ENCODE measurements at regions not wholly inside any gene's neighbourhood (a gene's known extent, or its start where the extent isn't known, plus 50 kb on each side); places are given as distances from the start of the nearest gene placed in this dataset.
A peak's percentile ranks its signal among the peaks of the same experiment; 100 is the strongest.

DNA sequence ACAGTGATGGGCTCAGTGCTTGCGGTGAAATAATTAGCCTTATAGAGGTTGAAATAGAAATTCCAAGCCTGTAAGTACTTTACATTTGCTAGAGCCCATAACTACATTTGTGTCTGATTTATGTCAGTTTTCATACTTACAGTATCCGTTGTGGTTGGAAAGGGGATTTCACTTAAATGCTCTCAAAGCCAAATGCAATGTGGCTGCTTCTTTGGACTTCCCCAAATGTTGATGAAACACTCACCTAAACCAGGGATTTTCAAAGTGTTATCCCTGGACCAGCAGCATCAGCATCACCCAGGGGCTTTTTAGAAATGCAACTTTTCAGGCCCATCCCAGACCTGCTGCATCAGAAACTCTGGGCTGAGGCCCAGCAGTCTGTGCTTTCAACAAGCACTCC, 378.7 kb downstream of the MCTP2 start:
- no CpG with 5 or more reads among the region's 2 CpGs for WGBS (ENCODE audit: extremely low coverage, insufficient coverage, low lambda C conversion rate)
- Histone ChIP-seq H3K27me3 (ENCODE audit: insufficient read depth, low read length, poor library complexity) (no peaks in the 10 kb centered on the region), H2BK120ac (ENCODE audit: low read depth, low read length) (no peak overlapping the region), H3K56ac (ENCODE audit: low read length) (no peak overlapping the region), H3K4ac (ENCODE audit: low read depth, low read length) (no peak overlapping the region), H3K79me1 (ENCODE audit: low read length) (no peaks in the 10 kb centered on the region), H3K4me2 (ENCODE audit: low read length) (no peak overlapping the region), H2BK5ac (ENCODE audit: low read length) (no peak overlapping the region), H3K23ac (ENCODE audit: low read length) (no peak overlapping the region), H3K79me2 (ENCODE audit: control insufficient read depth, insufficient read depth, low read length) (no peaks in the 10 kb centered on the region), H4K8ac (ENCODE audit: low read depth, low read length) (no peak overlapping the region), H3K9ac (ENCODE audit: low read length) (no peak overlapping the region), H3K27ac (ENCODE audit: low read depth, low read length) (no peak overlapping the region), H3K18ac (ENCODE audit: low read length) (no peak overlapping the region), H3K4me1 (ENCODE audit: control insufficient read depth, low read depth, low read length) (no peaks in the 10 kb centered on the region), H3K36me3 (ENCODE audit: control insufficient read depth, insufficient read depth, low read length) (no peaks in the 10 kb centered on the region), H4K5ac (ENCODE audit: low read length) (no peak overlapping the region), H3K4me3 (ENCODE audit: low read length) (no peak overlapping the region), H2AK5ac (ENCODE audit: low read length) (no peak overlapping the region), H2BK15ac (replicated peaks; ENCODE audit: low read depth) (no peak overlapping the region)
- DNase-seq, result no peak

DNA sequence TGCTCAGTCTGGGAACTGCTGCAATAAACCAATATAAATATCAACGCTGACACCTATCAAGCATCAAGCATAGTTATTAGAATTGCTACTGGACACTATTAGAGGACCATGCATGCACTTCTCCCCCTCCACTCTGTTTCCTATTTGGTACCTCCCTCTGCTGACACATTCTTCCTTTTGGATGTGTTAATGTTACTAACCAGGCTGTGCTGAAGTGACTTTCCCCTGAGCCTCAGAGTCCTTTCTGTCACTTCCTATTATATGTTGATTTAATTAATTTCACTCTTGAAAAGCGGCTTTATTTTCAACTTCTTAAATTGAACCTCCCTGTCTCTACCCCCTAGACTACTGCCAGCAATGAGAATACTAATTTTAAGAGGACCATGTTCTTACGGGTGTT, 379.1 kb downstream of the MCTP2 start:
- no peaks in the 10 kb centered on the region for H3K27me3 ChIP-seq (ENCODE audit: insufficient read depth, low read length, poor library complexity)
- H2AK5ac ChIP-seq (ENCODE audit: low read length), result no peak overlapping the region
- H4K8ac ChIP-seq (ENCODE audit: low read depth, low read length), result no peak overlapping the region
- H3K27ac ChIP-seq (ENCODE audit: low read depth, low read length), result no peak overlapping the region
- H3K9ac ChIP-seq (ENCODE audit: low read length), result no peak overlapping the region
- WGBS (ENCODE audit: extremely low coverage, insufficient coverage, low lambda C conversion rate), result no CpG with 5 or more reads among the region's 3 CpGs
- no peak overlapping the region for H3K4me2 ChIP-seq (ENCODE audit: low read length)
- no peak overlapping the region for H3K4ac ChIP-seq (ENCODE audit: low read depth, low read length)
- no peaks in the 10 kb centered on the region for H3K4me1 ChIP-seq (ENCODE audit: control insufficient read depth, low read depth, low read length)
- H3K79me1 ChIP-seq (ENCODE audit: low read length), result no peaks in the 10 kb centered on the region
- no peaks in the 10 kb centered on the region for H3K79me2 ChIP-seq (ENCODE audit: control insufficient read depth, insufficient read depth, low read length)
- DNase-seq, result no peak
- no peak overlapping the region for H2BK120ac ChIP-seq (ENCODE audit: low read depth, low read length)
- no peak overlapping the region for H2BK15ac ChIP-seq (replicated peaks; ENCODE audit: low read depth)
- H3K4me3 ChIP-seq (ENCODE audit: low read length), result no peak overlapping the region
- no peak overlapping the region for H3K18ac ChIP-seq (ENCODE audit: low read length)
- H4K5ac ChIP-seq (ENCODE audit: low read length), result no peak overlapping the region
- H3K23ac ChIP-seq (ENCODE audit: low read length), result no peak overlapping the region
- H3K36me3 ChIP-seq (ENCODE audit: control insufficient read depth, insufficient read depth, low read length), result no peaks in the 10 kb centered on the region
- H3K56ac ChIP-seq (ENCODE audit: low read length), result no peak overlapping the region
- H2BK5ac ChIP-seq (ENCODE audit: low read length), result no peak overlapping the region

DNA sequence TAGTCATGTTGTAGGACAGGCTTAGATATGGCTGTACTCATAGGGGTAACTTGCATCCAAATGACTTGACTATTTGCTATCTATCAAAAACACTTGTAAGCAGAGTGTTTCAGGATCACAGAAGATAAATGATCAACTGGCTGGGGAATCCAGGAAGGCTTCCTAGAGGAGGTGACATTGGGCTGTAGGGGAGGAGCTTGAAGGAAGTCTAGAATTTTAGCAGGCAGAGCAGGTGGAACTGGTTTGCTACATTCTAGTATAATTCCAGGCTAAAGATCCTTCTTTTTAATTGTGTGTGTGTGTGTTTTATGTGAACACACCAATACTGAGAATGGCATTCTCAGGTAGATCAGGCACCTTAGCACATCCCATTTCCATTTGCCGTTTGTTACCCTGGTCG, 380.3 kb downstream of the MCTP2 start:
- H3K79me1 ChIP-seq (ENCODE audit: low read length), result no peaks in the 10 kb centered on the region
- no peak overlapping the region for H3K4me3 ChIP-seq (ENCODE audit: low read length)
- H3K4ac ChIP-seq (ENCODE audit: low read depth, low read length), result no peak overlapping the region
- H3K18ac ChIP-seq (ENCODE audit: low read length), result no peak overlapping the region
- no peak overlapping the region for H3K4me2 ChIP-seq (ENCODE audit: low read length)
- H3K4me1 ChIP-seq (ENCODE audit: control insufficient read depth, low read depth, low read length), result no peaks in the 10 kb centered on the region
- no peak overlapping the region for H2BK15ac ChIP-seq (replicated peaks; ENCODE audit: low read depth)
- H2BK120ac ChIP-seq (ENCODE audit: low read depth, low read length), result no peak overlapping the region
- H3K27ac ChIP-seq (ENCODE audit: low read depth, low read length), result no peak overlapping the region
- no peak overlapping the region for H2BK5ac ChIP-seq (ENCODE audit: low read length)
- H3K9ac ChIP-seq (ENCODE audit: low read length), result no peak overlapping the region
- no peak overlapping the region for H4K8ac ChIP-seq (ENCODE audit: low read depth, low read length)
- no peaks in the 10 kb centered on the region for H3K79me2 ChIP-seq (ENCODE audit: control insufficient read depth, insufficient read depth, low read length)
- H2AK5ac ChIP-seq (ENCODE audit: low read length), result no peak overlapping the region
- H4K5ac ChIP-seq (ENCODE audit: low read length), result no peak overlapping the region
- no peak for DNase-seq
- no CpG with 5 or more reads among the region's 2 CpGs for WGBS (ENCODE audit: extremely low coverage, insufficient coverage, low lambda C conversion rate)
- no peaks in the 10 kb centered on the region for H3K27me3 ChIP-seq (ENCODE audit: insufficient read depth, low read length, poor library complexity)
- no peak overlapping the region for H3K23ac ChIP-seq (ENCODE audit: low read length)
- H3K56ac ChIP-seq (ENCODE audit: low read length), result no peak overlapping the region
- H3K36me3 ChIP-seq (ENCODE audit: control insufficient read depth, insufficient read depth, low read length), result no peaks in the 10 kb centered on the region

DNA sequence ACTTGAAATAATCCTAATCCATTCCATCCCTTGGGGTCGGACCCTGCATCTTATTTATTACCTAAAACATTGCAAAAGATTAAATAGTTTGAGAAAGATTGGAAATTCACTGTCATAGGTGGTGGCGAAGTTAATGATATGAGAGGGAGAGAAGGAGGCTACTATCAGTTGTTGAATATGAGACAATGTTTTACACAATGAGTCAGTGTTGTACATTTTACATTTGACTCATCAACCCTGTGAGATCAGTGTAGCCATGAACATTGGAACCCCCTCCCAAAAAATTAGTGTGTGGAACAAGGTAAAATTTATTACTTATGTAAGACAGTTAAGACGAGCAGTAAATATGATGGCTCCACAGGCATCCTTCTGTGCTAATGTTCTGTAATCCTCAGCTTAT, 384.3 kb downstream of the MCTP2 start:
- Histone ChIP-seq H3K79me1 (ENCODE audit: low read length) (no peaks in the 10 kb centered on the region), H3K36me3 (ENCODE audit: control insufficient read depth, insufficient read depth, low read length) (no peaks in the 10 kb centered on the region), H4K8ac (ENCODE audit: low read depth, low read length) (no peak overlapping the region), H2BK15ac (replicated peaks; ENCODE audit: low read depth) (no peak overlapping the region), H3K27me3 (ENCODE audit: insufficient read depth, low read length, poor library complexity) (no peaks in the 10 kb centered on the region), H2BK120ac (ENCODE audit: low read depth, low read length) (no peak overlapping the region), H3K56ac (ENCODE audit: low read length) (no peak overlapping the region), H3K4me3 (ENCODE audit: low read length) (no peak overlapping the region), H2BK5ac (ENCODE audit: low read length) (no peak overlapping the region), H3K4ac (ENCODE audit: low read depth, low read length) (no peak overlapping the region), H3K4me1 (ENCODE audit: control insufficient read depth, low read depth, low read length) (no peaks in the 10 kb centered on the region), H3K23ac (ENCODE audit: low read length) (no peak overlapping the region), H2AK5ac (ENCODE audit: low read length) (no peak overlapping the region), H3K4me2 (ENCODE audit: low read length) (no peak overlapping the region), H3K27ac (ENCODE audit: low read depth, low read length) (no peak overlapping the region), H3K18ac (ENCODE audit: low read length) (no peak overlapping the region), H3K79me2 (ENCODE audit: control insufficient read depth, insufficient read depth, low read length) (no peaks in the 10 kb centered on the region), H3K9ac (ENCODE audit: low read length) (no peak overlapping the region), H4K5ac (ENCODE audit: low read length) (no peak overlapping the region)
- DNase-seq, result no peak
- 100% methylated on average over 1 of the region's 3 CpGs for WGBS (ENCODE audit: extremely low coverage, insufficient coverage, low lambda C conversion rate)

DNA sequence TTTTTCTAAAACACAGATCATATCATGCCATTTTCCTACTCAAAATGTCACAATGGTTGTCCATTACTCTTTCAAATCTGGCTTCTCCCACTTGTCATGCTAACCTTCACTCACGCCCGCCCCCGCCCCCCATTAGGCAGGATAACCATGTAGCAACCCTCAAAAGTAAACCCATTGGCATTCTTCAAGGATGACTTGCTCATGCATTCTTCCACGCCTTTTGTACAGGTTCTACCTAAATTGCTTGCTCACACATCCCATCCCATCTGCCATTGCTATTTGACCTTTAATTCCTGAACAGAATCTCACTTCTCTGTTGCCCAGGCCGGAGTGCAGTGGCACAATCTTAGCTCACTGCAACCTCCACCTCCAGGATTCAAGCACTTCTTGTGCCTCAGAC, 389.3 kb downstream of the MCTP2 start:
- no CpG with 5 or more reads among the region's 5 CpGs for WGBS (ENCODE audit: extremely low coverage, insufficient coverage, low lambda C conversion rate)
- Histone ChIP-seq H2BK15ac (replicated peaks; ENCODE audit: low read depth) (no peak overlapping the region), H3K27ac (ENCODE audit: low read depth, low read length) (no peak overlapping the region), H4K8ac (ENCODE audit: low read depth, low read length) (no peak overlapping the region), H3K4me3 (ENCODE audit: low read length) (no peak overlapping the region), H2BK5ac (ENCODE audit: low read length) (no peak overlapping the region), H3K23ac (ENCODE audit: low read length) (no peak overlapping the region), H3K56ac (ENCODE audit: low read length) (no peak overlapping the region), H2BK120ac (ENCODE audit: low read depth, low read length) (no peak overlapping the region), H3K27me3 (ENCODE audit: insufficient read depth, low read length, poor library complexity) (no peaks in the 10 kb centered on the region), H4K5ac (ENCODE audit: low read length) (no peak overlapping the region), H3K9ac (ENCODE audit: low read length) (no peak overlapping the region), H3K79me1 (ENCODE audit: low read length) (no peaks in the 10 kb centered on the region), H3K4ac (ENCODE audit: low read depth, low read length) (no peak overlapping the region), H3K79me2 (ENCODE audit: control insufficient read depth, insufficient read depth, low read length) (no peaks in the 10 kb centered on the region), H3K36me3 (ENCODE audit: control insufficient read depth, insufficient read depth, low read length) (no peaks in the 10 kb centered on the region), H3K4me2 (ENCODE audit: low read length) (no peak overlapping the region), H3K18ac (ENCODE audit: low read length) (no peak overlapping the region), H2AK5ac (ENCODE audit: low read length) (no peak overlapping the region), H3K4me1 (ENCODE audit: control insufficient read depth, low read depth, low read length) (no peaks in the 10 kb centered on the region)
- no peak for DNase-seq

DNA sequence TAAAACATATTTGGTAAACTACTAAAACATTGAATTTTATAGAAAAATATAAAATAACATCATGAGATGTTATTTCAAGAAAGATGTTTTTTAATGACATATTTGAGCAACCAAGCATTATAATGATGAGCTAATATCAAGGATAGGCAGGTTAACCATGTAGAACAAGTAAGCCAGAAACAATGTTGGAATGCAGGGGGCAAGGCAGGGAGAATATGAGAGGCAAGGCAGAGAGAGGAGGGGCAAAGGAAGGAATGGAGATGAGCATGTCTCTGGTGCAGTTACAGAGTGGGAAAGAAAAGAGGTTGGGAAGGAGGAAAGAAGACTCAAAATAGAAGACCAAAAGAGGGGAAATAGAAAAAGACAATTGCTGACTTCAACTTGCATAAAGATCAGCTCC, 390.4 kb downstream of the MCTP2 start:
- no peaks in the 10 kb centered on the region for H3K4me1 ChIP-seq (ENCODE audit: control insufficient read depth, low read depth, low read length)
- H3K79me2 ChIP-seq (ENCODE audit: control insufficient read depth, insufficient read depth, low read length), result no peaks in the 10 kb centered on the region
- H3K79me1 ChIP-seq (ENCODE audit: low read length), result no peaks in the 10 kb centered on the region
- H2BK5ac ChIP-seq (ENCODE audit: low read length), result no peak overlapping the region
- no peak overlapping the region for H3K18ac ChIP-seq (ENCODE audit: low read length)
- no peaks in the 10 kb centered on the region for H3K36me3 ChIP-seq (ENCODE audit: control insufficient read depth, insufficient read depth, low read length)
- H4K8ac ChIP-seq (ENCODE audit: low read depth, low read length), result no peak overlapping the region
- H3K56ac ChIP-seq (ENCODE audit: low read length), result no peak overlapping the region
- no peaks in the 10 kb centered on the region for H3K27me3 ChIP-seq (ENCODE audit: insufficient read depth, low read length, poor library complexity)
- no peak overlapping the region for H3K27ac ChIP-seq (ENCODE audit: low read depth, low read length)
- no peak overlapping the region for H3K4ac ChIP-seq (ENCODE audit: low read depth, low read length)
- H3K4me2 ChIP-seq (ENCODE audit: low read length), result no peak overlapping the region
- no peak overlapping the region for H4K5ac ChIP-seq (ENCODE audit: low read length)
- no peak overlapping the region for H2AK5ac ChIP-seq (ENCODE audit: low read length)
- no peak overlapping the region for H3K9ac ChIP-seq (ENCODE audit: low read length)
- H2BK120ac ChIP-seq (ENCODE audit: low read depth, low read length), result no peak overlapping the region
- DNase-seq, result peak; percentile 7
- no peak overlapping the region for H2BK15ac ChIP-seq (replicated peaks; ENCODE audit: low read depth)
- H3K23ac ChIP-seq (ENCODE audit: low read length), result no peak overlapping the region
- no peak overlapping the region for H3K4me3 ChIP-seq (ENCODE audit: low read length)
